H9 (cell line): ENCODE measurements at regions not wholly inside any gene's neighbourhood (a gene's known extent, or its start where the extent isn't known, plus 50 kb on each side); places are given as distances from the start of the nearest gene placed in this dataset.

Source experiments
- DNase-seq: peaks from one replicate; pipeline ENCODE4 v3.0.0-alpha.2; 2017
- H2AFZ ChIP-seq: one replicate; pipeline ENCODE4 v1.6.1; 2013; ENCODE audit warnings: mild to moderate bottlenecking, low read length, control low read depth, moderate library complexity
- H2AK5ac ChIP-seq: 2 replicates; pipeline ENCODE4 v1.6.1; 2013; ENCODE audit warnings: low read length, control low read depth, mixed read lengths; ENCODE audit not compliant: insufficient read length
- H2BK120ac ChIP-seq: one replicate; pipeline ENCODE4 v1.6.1; 2013; ENCODE audit warnings: low read depth, mild to moderate bottlenecking, low read length, control low read depth, inconsistent platforms; ENCODE audit not compliant: poor library complexity, severe bottlenecking
- H2BK12ac ChIP-seq: 2 replicates; pipeline ENCODE4 v1.6.1; 2013; ENCODE audit warnings: low read length, control low read depth, mixed read lengths, low read depth; ENCODE audit not compliant: insufficient read length
- H2BK15ac ChIP-seq: 2 replicates; pipeline ENCODE4 v1.6.1; 2013; ENCODE audit warnings: low read depth, low read length, control low read depth
- H2BK20ac ChIP-seq: one replicate; pipeline ENCODE4 v1.6.1; 2013; ENCODE audit warnings: low read depth, mild to moderate bottlenecking, low read length, control low read depth, inconsistent platforms; ENCODE audit not compliant: poor library complexity, severe bottlenecking
- H2BK5ac ChIP-seq: 2 replicates; pipeline ENCODE4 v1.6.1; 2013; ENCODE audit warnings: low read length, control low read depth, mixed read lengths; ENCODE audit not compliant: insufficient read length
- H3K14ac ChIP-seq: 2 replicates; pipeline ENCODE4 v1.6.1; 2013; ENCODE audit warnings: low read length, control low read depth; ENCODE audit not compliant: insufficient read depth
- H3K18ac ChIP-seq: 2 replicates; pipeline ENCODE4 v1.6.1; 2013; ENCODE audit warnings: low read depth, mild to moderate bottlenecking, mixed read lengths, low read length, control low read depth; ENCODE audit not compliant: insufficient read length
- H3K23ac ChIP-seq: 2 replicates; pipeline ENCODE4 v1.6.1; 2013; ENCODE audit warnings: low read length, control low read depth, mixed read lengths, low read depth; ENCODE audit not compliant: insufficient read length
- H3K23me2 ChIP-seq: 2 replicates; pipeline ENCODE4 v1.6.1; 2013; ENCODE audit warnings: low read depth, mild to moderate bottlenecking, mixed read lengths, low read length, control low read depth; ENCODE audit not compliant: insufficient read length, poor library complexity, severe bottlenecking
- H3K27ac ChIP-seq: 2 replicates; pipeline ENCODE4 v1.5.1; 2013; ENCODE audit warnings: low read length, control low read depth, mixed read lengths, low read depth; ENCODE audit not compliant: insufficient read length
- H3K27me3 ChIP-seq: 2 replicates; pipeline ENCODE4 v1.6.1; 2013; ENCODE audit warnings: low read length, control low read depth, inconsistent platforms; ENCODE audit not compliant: insufficient read depth
- H3K4ac ChIP-seq: 2 replicates; pipeline ENCODE4 v1.6.1; 2013; ENCODE audit warnings: low read depth, mild to moderate bottlenecking, control low read depth, inconsistent platforms, low read length, moderate library complexity
- H3K4me1 ChIP-seq: 2 replicates; pipeline ENCODE4 v1.6.1; 2013; ENCODE audit warnings: low read length, control low read depth, inconsistent platforms; ENCODE audit not compliant: insufficient read depth
- H3K4me2 ChIP-seq: 2 replicates; pipeline ENCODE4 v1.6.1; 2013; ENCODE audit warnings: low read length, control low read depth, mixed read lengths; ENCODE audit not compliant: insufficient read length, insufficient read depth
- H3K56ac ChIP-seq: 2 replicates; pipeline ENCODE4 v1.6.1; 2013; ENCODE audit warnings: low read depth, mild to moderate bottlenecking, mixed read lengths, low read length, control low read depth; ENCODE audit not compliant: insufficient read length
- H3K79me1 ChIP-seq: 2 replicates; pipeline ENCODE4 v1.6.1; 2013; ENCODE audit warnings: low read depth, mild to moderate bottlenecking, moderate library complexity, low read length, control low read depth, inconsistent platforms; ENCODE audit not compliant: insufficient read depth, poor library complexity, severe bottlenecking
- H3K79me2 ChIP-seq: 2 replicates; pipeline ENCODE4 v1.6.1; 2013; ENCODE audit warnings: low read length, control low read depth, inconsistent platforms; ENCODE audit not compliant: insufficient read depth
- H3K9ac ChIP-seq: 2 replicates; pipeline ENCODE4 v1.6.1; 2013; ENCODE audit warnings: low read length, control low read depth, mixed read lengths; ENCODE audit not compliant: insufficient read length; ENCODE audit errors: extremely low read depth
- H3K9me3 ChIP-seq: one replicate; pipeline ENCODE4 v1.6.1; 2013; ENCODE audit warnings: low read depth, low read length, inconsistent platforms; ENCODE audit not compliant: control insufficient read depth
- H3T11ph ChIP-seq: one replicate; pipeline ENCODE4 v1.6.1; 2013; ENCODE audit warnings: mild to moderate bottlenecking, low read length, control low read depth, inconsistent platforms
- H4K20me1 ChIP-seq: one replicate; pipeline ENCODE4 v1.6.1; 2013; ENCODE audit not compliant: control insufficient read depth, insufficient read length, insufficient read depth
- H4K5ac ChIP-seq: 2 replicates; pipeline ENCODE4 v1.6.1; 2013; ENCODE audit warnings: low read depth, mild to moderate bottlenecking, mixed read lengths, low read length, control low read depth; ENCODE audit not compliant: insufficient read length
- H4K8ac ChIP-seq: replicated peaks from 2 replicates; pipeline ENCODE4 v1.6.1; 2013; ENCODE audit warnings: low read length, control low read depth, mixed read lengths, low read depth; ENCODE audit not compliant: insufficient read length
- H4K91ac ChIP-seq: 2 replicates; pipeline ENCODE4 v1.6.1; 2013; ENCODE audit warnings: low read depth, mild to moderate bottlenecking, moderate library complexity, mixed read lengths, low read length, control low read depth; ENCODE audit not compliant: insufficient read length
- H3K27ac Mint-ChIP-seq, 3 experiments: 2 replicates in 2 of 3; 3 replicates in 1 of 3; pipeline ENCODE4 v1.8.0; 2020 to 2021; ENCODE audit warnings: mixed read lengths in 3 of 3, mild to moderate bottlenecking in 1 of 3, moderate library complexity in 1 of 3
- H3K27me3 Mint-ChIP-seq: 2 replicates; pipeline ENCODE4 v1.8.0; 2021; ENCODE audit warnings: low read depth, mild to moderate bottlenecking, moderate library complexity, mixed read lengths
- H3K36me3 Mint-ChIP-seq, 3 experiments: 2 replicates in 2 of 3; 3 replicates in 1 of 3; pipeline ENCODE4 v1.8.0; 2020 to 2021; ENCODE audit warnings: low read depth in 3 of 3, mixed read lengths in 3 of 3; ENCODE audit not compliant: insufficient read depth in 1 of 3
- H3K4me1 Mint-ChIP-seq, 2 experiments: 2 replicates each; pipeline ENCODE4 v1.8.0; 2020; ENCODE audit warnings: mixed read lengths in 2 of 2
- H3K4me3 Mint-ChIP-seq, 2 experiments: 2 replicates in 1 of 2; 3 replicates in 1 of 2; pipeline ENCODE4 v1.8.0; 2020 to 2021; ENCODE audit warnings: mild to moderate bottlenecking in 2 of 2, mixed read lengths in 2 of 2, moderate library complexity in 1 of 2
- H3K9me3 Mint-ChIP-seq, 2 experiments: 2 replicates in 1 of 2; 3 replicates in 1 of 2; pipeline ENCODE4 v1.8.0; 2020; ENCODE audit warnings: mild to moderate bottlenecking in 2 of 2, mixed read lengths in 2 of 2, moderate library complexity in 1 of 2
- CTCF ChIP-seq: fragments of 200-600 bp; sonication (generic); conservative IDR thresholded peaks from 3 replicates; pipeline ENCODE4 v1.8.0; 2021; ENCODE audit warnings: antibody characterized with exemption, mild to moderate bottlenecking
- WGBS: extraction: QIAGEN DNeasy Blood & Tissue Kit; methylation state at CpG from one replicate; pipeline ENCODE4 v1.1.7; 2013; ENCODE audit warnings: missing lambda C conversion rate, low lambda C conversion rate, mixed read lengths; ENCODE audit not compliant: insufficient read length; ENCODE audit errors: extremely low coverage; 5-methylcytosine and 5-hydroxymethylcytosine counted together

- Histone ChIP-seq H4K8ac (no peak overlapping the region), H3K4me2 (no peak overlapping the region), H3K23ac (no peak overlapping the region), H2BK15ac (no peak overlapping the region), H3K79me2 (no peaks in the 10 kb centered on the region), H2BK20ac (no peak overlapping the region), H3K79me1 (no peaks in the 10 kb centered on the region), H3K27me3 (no peaks in the 10 kb centered on the region), H3K27ac (no peak overlapping the region), H3K18ac (no peak overlapping the region), H3K9me3 (no peaks in the 10 kb centered on the region), H2AK5ac (no peak overlapping the region), H4K20me1 (no peaks in the 10 kb centered on the region), H3K4me1 (no peaks in the 10 kb centered on the region), H2BK5ac (no peak overlapping the region), H2AFZ (no peak overlapping the region), H3K14ac (no peak overlapping the region), H3K4ac (no peak overlapping the region), H4K91ac (no peak overlapping the region), H2BK12ac (no peak overlapping the region), H4K5ac (no peak overlapping the region), H3K56ac (no peak overlapping the region), H3K9ac (no peak overlapping the region), H2BK120ac (no peak overlapping the region), H3T11ph (no peak overlapping the region), H3K23me2 (no peaks in the 10 kb centered on the region)
- no peak for TF ChIP-seq CTCF
- no peaks in the 10 kb centered on the region for H3K4me1 Mint-ChIP-seq
- no peak overlapping the region for H3K4me3 Mint-ChIP-seq
- peaks cover 40 to 46% of the 10 kb centered on the region in 2 experiments for H3K9me3 Mint-ChIP-seq
- H3K36me3 Mint-ChIP-seq = peaks cover 0 to 2% (median 0%) of the 10 kb centered on the region in 3 experiments; a peak in 2 of 7 replicates
- H3K27me3 Mint-ChIP-seq = no peaks in the 10 kb centered on the region
- no peak for DNase-seq
- H3K27ac Mint-ChIP-seq = no peak overlapping the region
- WGBS = no CpG with 5 or more reads among the region's 1 CpG
Observed at GRCh38 chrX:19270727-19271126, 73.0 kb upstream of the PDHA1 start.
